SK-N-DZ (cell line): ENCODE measurements at regions not wholly inside any gene's neighbourhood (a gene's known extent, or its start where the extent isn't known, plus 50 kb on each side); places are given as distances from the start of the nearest gene placed in this dataset.

Experiments
- DNase-seq: peaks from one replicate; pipeline ENCODE4 v3.0.0-alpha.2; 2015; ENCODE audit warnings: low spot score

- DNase-seq: no peak
Observed at GRCh38 chr1:214823311-214824117, 220.5 kb downstream of the CENPF start.

- DNase-seq: no peak
Observed at GRCh38 chr1:214824763-214825162, 221.8 kb downstream of the CENPF start.

GRCh38 chr1:214826619-214827018, 223.6 kb downstream of the CENPF start:
- no peak for DNase-seq

- no peak for DNase-seq
Observed at GRCh38 chr1:214827883-214828282, 224.9 kb downstream of the CENPF start.

GRCh38 chr1:214830941-214831340, 227.9 kb downstream of the CENPF start:
- no peak for DNase-seq

- DNase-seq: no peak
Observed at GRCh38 chr1:214831956-214832355, 229.0 kb downstream of the CENPF start.

GRCh38 chr1:214833178-214833756, 230.3 kb downstream of the CENPF start:
- no peak for DNase-seq

- DNase-seq: no peak
Observed at GRCh38 chr1:214837376-214837775, 234.4 kb downstream of the CENPF start.

GRCh38 chr1:214838351-214838750, 235.4 kb downstream of the CENPF start:
- no peak for DNase-seq

GRCh38 chr1:214840356-214840755, 237.4 kb downstream of the CENPF start:
- DNase-seq: no peak

GRCh38 chr1:214842856-214843255, 239.7 kb upstream of the KCNK2 start:
- DNase-seq: no peak

- no peak for DNase-seq
Observed at GRCh38 chr1:214843281-214843680, 239.3 kb upstream of the KCNK2 start.

GRCh38 chr1:214844319-214844718, 238.2 kb upstream of the KCNK2 start:
- no peak for DNase-seq

GRCh38 chr1:214846276-214846675, 236.3 kb upstream of the KCNK2 start:
- no peak for DNase-seq

- DNase-seq: no peak
Observed at GRCh38 chr1:214847071-214847810, 235.3 kb upstream of the KCNK2 start.

GRCh38 chr1:214848101-214848500, 234.4 kb upstream of the KCNK2 start:
- no peak for DNase-seq

GRCh38 chr1:214850432-214851050, 232.0 kb upstream of the KCNK2 start:
- no peak for DNase-seq

- no peak for DNase-seq
Observed at GRCh38 chr1:214853340-214853739, 229.2 kb upstream of the KCNK2 start.

- no peak for DNase-seq
Observed at GRCh38 chr1:214854126-214854875, 228.2 kb upstream of the KCNK2 start.

GRCh38 chr1:214856843-214857242, 225.7 kb upstream of the KCNK2 start:
- no peak for DNase-seq

- no peak for DNase-seq
Observed at GRCh38 chr1:214857716-214858115, 224.8 kb upstream of the KCNK2 start.
